HepG2 (cell line): ENCODE measurements at regions not wholly inside any gene's neighbourhood (a gene's known extent, or its start where the extent isn't known, plus 50 kb on each side); places are given as distances from the start of the nearest gene placed in this dataset.

Experiments used
- ATAC-seq: fragments of 200-7000 bp; cut with Tn5 transposase; 3 replicates; pipeline ENCODE4 v1.9.1; 2020; ENCODE audit warnings: mild to moderate bottlenecking, moderate library complexity
- BruUV-seq: library from RNA; stranded (reverse); fragments of 400-500 nt; replicated peaks from 2 replicates; lab custom pipeline; 2021; lab: Mats Ljungman, UMichigan
- CTCF ChIA-PET: fragments of 300-600 bp; formaldehyde crosslinking; extraction: SDS; loops from one replicate; lab custom pipeline; 2021; ENCODE audit warnings: low total read pairs, inconsistent platforms, low intra/inter-chr PET ratio; lab: Yijun Ruan, JAX
- POLR2A ChIA-PET: fragments of 350-600 bp; sonication (Branson Sonifier 250); formaldehyde crosslinking; loops from one replicate; lab custom pipeline; 2020; ENCODE audit warnings: antibody characterized with exemption, inconsistent platforms; lab: Yijun Ruan, JAX
- DNase-seq: peaks from one replicate; pipeline ENCODE4 v3.0.0-alpha.2; 2015; ENCODE audit warnings: low spot score
- FAIRE-seq: peaks from 3 replicates; lab custom pipeline; 2011; peaks lifted over from hg19 to GRCh38; lab: Jason Lieb, UNC
- H2AFZ ChIP-seq: one replicate; pipeline ENCODE4 v1.6.1; 2011; ENCODE audit warnings: low read length, inconsistent platforms
- H3K27ac ChIP-seq: fragments of 300-600 bp; 3 replicates; pipeline ENCODE4 v1.8.0; 2011; ENCODE audit warnings: mixed run types, mild to moderate bottlenecking, mixed read lengths, low read length, inconsistent platforms; ENCODE audit not compliant: insufficient read depth; ENCODE audit errors: extremely low read length
- H3K27me3 ChIP-seq, 2 experiments: fragments of 200-600 bp in 1 of 2; 2 replicates in 1 of 2; 3 replicates in 1 of 2; pipeline versions ENCODE4 v1.6.0 to v1.8.0; 2011; ENCODE audit warnings: low read length in 2 of 2, mild to moderate bottlenecking in 2 of 2, moderate library complexity in 2 of 2, inconsistent platforms in 1 of 2; ENCODE audit not compliant: insufficient read depth in 2 of 2, control insufficient read depth in 1 of 2
- H3K36me3 ChIP-seq, 2 experiments: fragments of 200-600 bp in 1 of 2; replicated peaks in 1 of 2; 2 replicates in 1 of 2; 3 replicates in 1 of 2; pipeline versions ENCODE4 v1.5.1 to v1.8.0; 2011; ENCODE audit warnings: low read length in 2 of 2, inconsistent platforms in 1 of 2; ENCODE audit not compliant: insufficient read depth in 2 of 2, control insufficient read depth in 1 of 2
- H3K4me1 ChIP-seq: 2 replicates; pipeline ENCODE4 v1.5.1; 2012; ENCODE audit warnings: low read length, inconsistent platforms; ENCODE audit not compliant: insufficient read depth
- H3K4me2 ChIP-seq: 2 replicates; pipeline ENCODE4 v1.6.0; 2011; ENCODE audit warnings: low read depth, low read length, inconsistent platforms
- H3K4me3 ChIP-seq, 3 experiments: fragments of 200-600 bp in 1 of 3; sonication (generic), shearing (Covaris generic) in 1 of 3; replicated peaks in 1 of 3; 2 replicates each; pipeline ENCODE4 v1.5.1; 2011 to 2016; ENCODE audit warnings: low read length in 3 of 3, inconsistent platforms in 2 of 3, low read depth in 2 of 3, mild to moderate bottlenecking in 2 of 3, control low read depth in 1 of 3, mixed read lengths in 1 of 3; ENCODE audit not compliant: insufficient read depth in 1 of 3
- H3K79me2 ChIP-seq: one replicate; pipeline ENCODE4 v1.6.1; 2011; ENCODE audit warnings: low read length, inconsistent platforms; ENCODE audit not compliant: insufficient read depth
- H3K9ac ChIP-seq: 2 replicates; pipeline ENCODE4 v1.6.0; 2011; ENCODE audit warnings: mild to moderate bottlenecking, low read depth, low read length, inconsistent platforms; ENCODE audit not compliant: insufficient read depth
- H3K9me3 ChIP-seq: 2 replicates; pipeline ENCODE4 v1.5.1; 2012; ENCODE audit warnings: mild to moderate bottlenecking, low read length
- H4K20me1 ChIP-seq: 2 replicates; pipeline ENCODE4 v1.6.0; 2011; ENCODE audit warnings: inconsistent platforms, mild to moderate bottlenecking, low read length, moderate library complexity; ENCODE audit not compliant: insufficient read depth
- AHDC1 ChIP-seq: sonication (generic); formaldehyde crosslinking; IDR thresholded peaks from 2 replicates; pipeline ENCODE4 v1.5.1; 2020; ENCODE audit warnings: mild to moderate bottlenecking, missing genetic modification reagents, borderline replicate concordance
- DRAP1 ChIP-seq: IDR thresholded peaks from 2 replicates; pipeline ENCODE4 v1.6.1; 2016; ENCODE audit warnings: missing genetic modification reagents, missing compliant biosample characterization
- ELF4 ChIP-seq: sonication (generic); formaldehyde crosslinking; IDR thresholded peaks from 2 replicates; pipeline ENCODE4 v1.5.0; 2020; ENCODE audit warnings: missing genetic modification reagents, mild to moderate bottlenecking, moderate library complexity, borderline replicate concordance
- FLYWCH1 ChIP-seq: sonication (generic); formaldehyde crosslinking; IDR thresholded peaks from 2 replicates; pipeline ENCODE4 v1.8.1; 2023; ENCODE audit warnings: mild to moderate bottlenecking, missing genetic modification reagents
- FOXC1 ChIP-seq: sonication (generic); formaldehyde crosslinking; IDR thresholded peaks from 2 replicates; pipeline ENCODE4 v1.8.0; 2022; ENCODE audit warnings: mild to moderate bottlenecking, missing genetic modification reagents, borderline replicate concordance
- HNRNPK ChIP-seq: fragments of 200-400 bp; formaldehyde crosslinking; IDR thresholded peaks from 2 replicates; pipeline ENCODE4 v1.6.1; 2018; ENCODE audit warnings: low read length, low read depth, moderate library complexity, mild to moderate bottlenecking; ENCODE audit not compliant: poor library complexity, severe bottlenecking
- KDM2A ChIP-seq: sonication (generic); formaldehyde crosslinking; IDR thresholded peaks from 2 replicates; pipeline ENCODE4 v1.4.0; 2020; ENCODE audit warnings: low read depth, missing genetic modification reagents, borderline replicate concordance
- MTA3 ChIP-seq: sonication (generic); formaldehyde crosslinking; IDR thresholded peaks from 2 replicates; pipeline ENCODE4 v1.4.0; 2020; ENCODE audit warnings: missing genetic modification reagents
- MTF2 ChIP-seq: sonication (generic); formaldehyde crosslinking; IDR thresholded peaks from 2 replicates; pipeline ENCODE4 v1.5.0; 2020; ENCODE audit warnings: missing genetic modification reagents, borderline replicate concordance
- NFE2L2 ChIP-seq: fragments of 150-350 bp; IDR thresholded peaks from 2 replicates; pipeline ENCODE4 v1.6.1; 2014; ENCODE audit warnings: low read length
- NR2C2 ChIP-seq: sonication (generic); formaldehyde crosslinking; IDR thresholded peaks from 2 replicates; pipeline ENCODE4 v1.4.0; 2020; ENCODE audit warnings: missing genetic modification reagents, mild to moderate bottlenecking, moderate library complexity, borderline replicate concordance
- PCBP2 ChIP-seq: fragments of 200-400 bp; formaldehyde crosslinking; optimal IDR thresholded peaks from 2 replicates; pipeline ENCODE3; 2018; ENCODE audit warnings: low read length, low read depth; ENCODE audit not compliant: poor library complexity, severe bottlenecking
- PHF21A ChIP-seq: sonication (generic); formaldehyde crosslinking; IDR thresholded peaks from 2 replicates; pipeline ENCODE4 v1.5.0; 2020; ENCODE audit warnings: mild to moderate bottlenecking, missing genetic modification reagents
- ZNF446 ChIP-seq: sonication (generic); formaldehyde crosslinking; IDR thresholded peaks from 2 replicates; pipeline ENCODE4 v1.5.0; 2020; ENCODE audit warnings: mild to moderate bottlenecking, missing genetic modification reagents
- ZNF780A ChIP-seq: sonication (generic); formaldehyde crosslinking; IDR thresholded peaks from 2 replicates; pipeline ENCODE4 v1.8.0; 2022; ENCODE audit warnings: mild to moderate bottlenecking, missing genetic modification reagents, moderate library complexity
- WGBS: methylation state at CpG from one replicate; pipeline ENCODE4 v1.1.6; 2017; ENCODE audit warnings: low lambda C conversion rate; 5-methylcytosine and 5-hydroxymethylcytosine counted together
- in situ Hi-C: cut with HindIII; loops from 2 replicates; pipeline ENCODE4 v1.10.0; 2017; ENCODE audit warnings: low pct_unique_long_range_greater_than_20kb; ENCODE audit not compliant: extremely low pct_ligation_motif_present
- intact Hi-C: fragments of 100-400 bp; cut with micrococcal nuclease; formaldehyde crosslinking; loops from one replicate; pipeline ENCODE4 v1.10.0; 2022; ENCODE audit not compliant: unreplicated experiment

- TF ChIP-seq AHDC1: no peak
- TF ChIP-seq ZNF780A (CRISPR knock-in tag): no peak
Measured at GRCh38 chr7:68576366-68576765, 1021.9 kb upstream of the AUTS2 start (continued).

GRCh38 chr7:68581417-68581816 lies 1016.9 kb upstream of the AUTS2 start:
- Histone ChIP-seq H3K79me2 (no peaks in the 10 kb centered on the region), H3K27ac (no peak overlapping the region)
- TF ChIP-seq DRAP1 (CRISPR knock-in tag): no peak
- TF ChIP-seq MTA3 (CRISPR knock-in tag): no peak
- TF ChIP-seq NR2C2 (CRISPR knock-in tag): no peak
- peak; percentile 72 for TF ChIP-seq PCBP2
- no peak for TF ChIP-seq KDM2A
- no peak for TF ChIP-seq MTF2 (CRISPR knock-in tag)
- no peak for TF ChIP-seq PHF21A (CRISPR knock-in tag)
- no peak for TF ChIP-seq FLYWCH1 (CRISPR knock-in tag)
- TF ChIP-seq NFE2L2: no peak
- peak; percentile 80 for TF ChIP-seq HNRNPK
- no peak for TF ChIP-seq ZNF446
- TF ChIP-seq ELF4: no peak
- TF ChIP-seq FOXC1: no peak
- TF ChIP-seq, all 625 proteins: peak for 2
- intact Hi-C loops (no loop called here), in situ Hi-C loops (no loop called here)
- ATAC-seq: no peak
- no TSS peak for BruUV-seq
- peaks cover 19% of the 10 kb centered on the region for H3K9me3 ChIP-seq
- no peak overlapping the region for H3K9ac ChIP-seq
- H3K4me1 ChIP-seq: no peaks in the 10 kb centered on the region
- CTCF ChIA-PET: no interaction called here
- no peak overlapping the region for H2AFZ ChIP-seq
- no peak overlapping the region for H3K4me2 ChIP-seq
- POLR2A ChIA-PET: no interaction called here
- no peak for FAIRE-seq
- no peaks in the 10 kb centered on the region for H3K36me3 ChIP-seq
- no peaks in the 10 kb centered on the region for H4K20me1 ChIP-seq
- H3K4me3 ChIP-seq: no peak overlapping the region
- WGBS: 11% methylated on average over 1 of the region's 1 CpG
- no peaks in the 10 kb centered on the region for H3K27me3 ChIP-seq
- no peak for DNase-seq
